Fibroblast of lung (primary cell): ENCODE measurements at regions not wholly inside any gene's neighbourhood (a gene's known extent, or its start where the extent isn't known, plus 50 kb on each side); places are given as distances from the start of the nearest gene placed in this dataset.

ENCODE experiments used
- DNase-seq, 2 donors: peaks; one replicate each; pipeline versions ENCODE4 v3.0.0 to v3.0.0-alpha.2; 2010; ENCODE audit warnings: low read depth in 2 of 2
- H2AFZ ChIP-seq: 2 replicates; pipeline ENCODE4 v1.5.1; 2012; ENCODE audit warnings: low read length, control low read depth, inconsistent platforms
- H3K27ac ChIP-seq: 2 replicates; pipeline ENCODE4 v1.5.1; 2011; ENCODE audit warnings: low read length, control low read depth; ENCODE audit not compliant: insufficient read depth
- H3K27me3 ChIP-seq: 2 replicates; pipeline ENCODE4 v1.5.1; 2011; ENCODE audit warnings: mild to moderate bottlenecking, low read length; ENCODE audit not compliant: control insufficient read depth, insufficient read depth
- H3K36me3 ChIP-seq: 2 replicates; pipeline ENCODE4 v1.5.1; 2011; ENCODE audit warnings: low read length; ENCODE audit not compliant: control insufficient read depth, insufficient read depth
- H3K4me1 ChIP-seq: 2 replicates; pipeline ENCODE4 v1.5.1; 2011; ENCODE audit warnings: low read length; ENCODE audit not compliant: control insufficient read depth, insufficient read depth; ENCODE audit errors: extremely low read depth
- H3K4me2 ChIP-seq: 2 replicates; pipeline ENCODE4 v1.5.1; 2011; ENCODE audit warnings: low read length, control low read depth; ENCODE audit not compliant: insufficient read depth; ENCODE audit errors: extremely low read depth
- H3K4me3 ChIP-seq, 4 experiments: fragments of 200-600 bp in 1 of 4; sonication (generic) in 1 of 4; replicated peaks in 1 of 4; 2 replicates each; pipeline ENCODE4 v1.5.1; 2011 to 2016; ENCODE audit warnings: low read length in 4 of 4, low read depth in 3 of 4, mild to moderate bottlenecking in 3 of 4, control low read depth in 2 of 4, inconsistent platforms in 1 of 4, mixed read lengths in 1 of 4; ENCODE audit not compliant: insufficient read depth in 1 of 4; ENCODE audit errors: control extremely low read depth in 1 of 4
- H3K79me2 ChIP-seq: 2 replicates; pipeline ENCODE4 v1.5.1; 2012; ENCODE audit warnings: mild to moderate bottlenecking, low read length, inconsistent platforms; ENCODE audit not compliant: control insufficient read depth, insufficient read depth
- H3K9ac ChIP-seq: 2 replicates; pipeline ENCODE4 v1.5.1; 2011; ENCODE audit warnings: mild to moderate bottlenecking, low read length, control low read depth; ENCODE audit not compliant: insufficient read depth
- H3K9me3 ChIP-seq: 2 replicates; pipeline ENCODE4 v1.5.1; 2012; ENCODE audit warnings: low read depth, low read length; ENCODE audit not compliant: control insufficient read depth, insufficient read depth
- H4K20me1 ChIP-seq: 2 replicates; pipeline ENCODE4 v1.5.1; 2011; ENCODE audit warnings: low read length; ENCODE audit not compliant: control insufficient read depth, insufficient read depth; ENCODE audit errors: extremely low read depth
- EZH2 ChIP-seq: IDR thresholded peaks from 2 replicates; pipeline ENCODE4 v1.5.1; 2012; ENCODE audit warnings: low read length, control low read depth, mild to moderate bottlenecking; ENCODE audit errors: missing control alignments
- TF ChIP-seq, protein P1 (sequence below), 2 donors: IDR thresholded peaks in 1 of 2; conservative IDR thresholded peaks in 1 of 2; 1 replicate in 1 of 2; 2 replicates in 1 of 2; pipeline ENCODE4 v1.5.1; 2011 to 2012; ENCODE audit warnings: low read length in 2 of 2, control low read depth in 1 of 2, inconsistent platforms in 1 of 2, low read depth in 1 of 2, mild to moderate bottlenecking in 1 of 2

DNA sequence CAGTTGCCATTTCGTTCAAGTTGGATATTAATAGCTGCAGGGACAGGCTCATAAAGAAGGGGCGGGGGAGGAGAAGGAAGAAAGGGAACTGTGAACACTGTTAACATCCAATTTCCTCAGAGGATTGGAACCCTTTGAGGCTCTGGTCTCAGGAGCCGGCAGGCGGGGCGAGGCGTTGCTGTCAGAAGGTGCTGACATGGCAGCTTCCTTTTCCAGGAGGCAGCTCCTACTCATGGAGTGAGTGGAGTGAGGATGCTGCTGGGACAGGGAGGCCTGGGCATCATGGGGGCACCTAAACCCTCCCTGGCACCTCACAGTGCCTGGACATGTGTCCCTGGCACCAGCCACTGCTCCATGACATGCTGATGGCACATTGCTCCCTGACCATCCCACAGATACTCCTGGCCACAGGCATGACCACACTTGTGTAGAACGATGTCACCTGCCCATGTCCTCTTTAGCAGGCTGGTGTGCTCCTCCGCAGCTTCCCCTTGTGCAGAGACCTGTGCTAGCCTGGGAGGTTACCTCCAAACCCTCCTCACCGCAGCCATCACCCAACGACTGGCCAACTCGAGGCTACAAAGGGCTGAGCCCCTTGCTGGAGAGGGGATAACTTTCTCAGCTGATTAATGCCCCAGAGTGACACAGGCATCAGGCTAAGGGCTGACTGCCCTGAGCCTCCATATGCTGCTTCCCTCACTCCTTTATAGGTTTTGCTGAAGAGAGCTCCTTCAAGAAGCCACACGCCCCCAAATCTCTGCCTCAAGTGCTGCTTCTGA, 79.6 kb upstream of the NECTIN1 start:
- no peak for DNase-seq
- H3K4me3 ChIP-seq, result no peak overlapping the region
- H3K27ac ChIP-seq, result no peak overlapping the region
- H3K4me2 ChIP-seq, result no peak overlapping the region
- TF ChIP-seq, protein P1, sequence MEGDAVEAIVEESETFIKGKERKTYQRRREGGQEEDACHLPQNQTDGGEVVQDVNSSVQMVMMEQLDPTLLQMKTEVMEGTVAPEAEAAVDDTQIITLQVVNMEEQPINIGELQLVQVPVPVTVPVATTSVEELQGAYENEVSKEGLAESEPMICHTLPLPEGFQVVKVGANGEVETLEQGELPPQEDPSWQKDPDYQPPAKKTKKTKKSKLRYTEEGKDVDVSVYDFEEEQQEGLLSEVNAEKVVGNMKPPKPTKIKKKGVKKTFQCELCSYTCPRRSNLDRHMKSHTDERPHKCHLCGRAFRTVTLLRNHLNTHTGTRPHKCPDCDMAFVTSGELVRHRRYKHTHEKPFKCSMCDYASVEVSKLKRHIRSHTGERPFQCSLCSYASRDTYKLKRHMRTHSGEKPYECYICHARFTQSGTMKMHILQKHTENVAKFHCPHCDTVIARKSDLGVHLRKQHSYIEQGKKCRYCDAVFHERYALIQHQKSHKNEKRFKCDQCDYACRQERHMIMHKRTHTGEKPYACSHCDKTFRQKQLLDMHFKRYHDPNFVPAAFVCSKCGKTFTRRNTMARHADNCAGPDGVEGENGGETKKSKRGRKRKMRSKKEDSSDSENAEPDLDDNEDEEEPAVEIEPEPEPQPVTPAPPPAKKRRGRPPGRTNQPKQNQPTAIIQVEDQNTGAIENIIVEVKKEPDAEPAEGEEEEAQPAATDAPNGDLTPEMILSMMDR (conservative IDR thresholded peaks at IDR 0.05 in 1 of 2, IDR thresholded peaks at IDR 0.05 in 1 of 2; ENCODE audit: low read depth in 1 of 2, low read length in 2 of 2), result no peak
- no peak for TF ChIP-seq EZH2
- H3K4me1 ChIP-seq, result no peaks in the 10 kb centered on the region
- H4K20me1 ChIP-seq, result no peaks in the 10 kb centered on the region
- no peak overlapping the region for H2AFZ ChIP-seq
- no peaks in the 10 kb centered on the region for H3K27me3 ChIP-seq
- H3K9me3 ChIP-seq, result no peaks in the 10 kb centered on the region
- H3K36me3 ChIP-seq, result no peaks in the 10 kb centered on the region
- H3K79me2 ChIP-seq, result no peaks in the 10 kb centered on the region
- H3K9ac ChIP-seq, result no peak overlapping the region

DNA sequence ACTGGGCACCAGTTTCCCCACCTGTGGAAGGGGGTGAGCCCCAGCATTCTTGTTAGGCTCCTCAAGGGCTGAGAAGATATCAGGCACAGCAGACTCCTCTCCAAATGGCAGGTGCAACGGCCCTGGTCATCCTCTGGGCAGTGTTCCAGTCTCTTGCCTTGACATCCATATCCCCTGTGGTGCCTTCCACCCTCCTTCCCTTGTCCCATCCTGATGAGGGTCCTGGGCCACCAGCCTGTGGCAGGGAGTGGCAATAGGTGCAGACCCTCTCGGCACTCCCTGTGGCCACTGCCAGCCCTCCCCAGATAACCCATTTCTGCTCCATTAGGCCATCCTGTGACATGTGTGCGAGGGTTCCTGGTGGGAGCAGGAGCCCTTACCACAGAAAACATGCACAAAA, 78.8 kb upstream of the NECTIN1 start:
- no peak overlapping the region for H3K9ac ChIP-seq
- no peak overlapping the region for H2AFZ ChIP-seq
- H3K4me3 ChIP-seq, result no peak overlapping the region
- H3K36me3 ChIP-seq, result no peaks in the 10 kb centered on the region
- no peak overlapping the region for H3K27ac ChIP-seq
- no peaks in the 10 kb centered on the region for H3K27me3 ChIP-seq
- H3K4me2 ChIP-seq, result no peak overlapping the region
- no peak for DNase-seq
- H3K9me3 ChIP-seq, result no peaks in the 10 kb centered on the region
- no peak for TF ChIP-seq EZH2
- TF ChIP-seq, protein P1 (conservative IDR thresholded peaks at IDR 0.05 in 1 of 2, IDR thresholded peaks at IDR 0.05 in 1 of 2; ENCODE audit: low read depth in 1 of 2, low read length in 2 of 2), result no peak
- no peaks in the 10 kb centered on the region for H3K79me2 ChIP-seq
- no peaks in the 10 kb centered on the region for H4K20me1 ChIP-seq
- H3K4me1 ChIP-seq, result no peaks in the 10 kb centered on the region

DNA sequence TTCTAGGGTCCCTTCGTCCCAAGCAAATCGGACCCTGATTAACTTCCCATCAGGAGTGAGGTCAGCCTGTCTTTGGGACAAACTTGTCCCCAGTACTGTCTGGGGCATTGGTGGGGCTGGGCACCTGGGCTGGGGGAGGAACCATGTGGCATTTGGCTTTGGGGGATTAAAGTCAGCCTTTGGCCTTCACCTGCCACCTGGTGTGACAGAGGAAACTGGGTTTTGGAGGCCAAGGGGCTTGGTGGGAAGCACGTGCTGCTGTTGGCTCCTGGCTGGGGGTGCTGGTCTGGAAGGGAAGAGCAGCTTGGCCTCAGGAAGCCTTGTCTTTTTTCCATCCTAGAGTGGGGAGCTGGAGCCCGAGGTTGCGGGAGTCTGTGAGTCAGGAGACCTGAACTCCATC, 78.4 kb upstream of the NECTIN1 start:
- no peaks in the 10 kb centered on the region for H3K27me3 ChIP-seq

More for the DNA sequence above, 78.4 kb upstream of the NECTIN1 start:
- Histone ChIP-seq H3K9ac (no peak overlapping the region), H3K36me3 (no peaks in the 10 kb centered on the region), H3K9me3 (no peaks in the 10 kb centered on the region), H4K20me1 (no peaks in the 10 kb centered on the region), H3K79me2 (no peaks in the 10 kb centered on the region), H2AFZ (no peak overlapping the region), H3K4me1 (no peaks in the 10 kb centered on the region), H3K4me2 (no peak overlapping the region), H3K27ac (no peak overlapping the region), H3K4me3 (no peak overlapping the region)
- no peak for DNase-seq
- no peak for TF ChIP-seq EZH2
- TF ChIP-seq, protein P1 (conservative IDR thresholded peaks at IDR 0.05 in 1 of 2, IDR thresholded peaks at IDR 0.05 in 1 of 2; ENCODE audit: low read depth in 1 of 2, low read length in 2 of 2), result no peak
